Stimulated activated effector memory CD8-positive, alpha-beta T cell treated with anti-CD3 and anti-CD28 coated beads, Interleukin-12 subunit alpha, Interleukin-12 subunit beta, amount 100 ng/mL, for 72 hours (primary cell): ENCODE measurements at regions not wholly inside any gene's neighbourhood (a gene's known extent, or its start where the extent isn't known, plus 50 kb on each side); places are given as distances from the start of the nearest gene placed in this dataset.

Source experiments
- ATAC-seq: fragments of 150-1000 bp; cut with Tn5 transposase; 2 replicates; pipeline ENCODE4 v1.10.0; 2021
- DNase-seq, 2 donors: peaks; one replicate each; pipeline ENCODE4 v3.0.0; 2021 to 2022; ENCODE audit warnings: low spot score in 2 of 2
- H3K27ac Mint-ChIP-seq: one replicate; pipeline ENCODE4 v1.8.0; 2022; ENCODE audit warnings: mild to moderate bottlenecking, mixed read lengths
- H3K36me3 Mint-ChIP-seq: one replicate; pipeline ENCODE4 v1.8.0; 2022; ENCODE audit warnings: mild to moderate bottlenecking, mixed read lengths
- H3K4me1 Mint-ChIP-seq: one replicate; pipeline ENCODE4 v1.8.0; 2022; ENCODE audit warnings: mixed read lengths
- H3K4me3 Mint-ChIP-seq: one replicate; pipeline ENCODE4 v1.8.0; 2022; ENCODE audit warnings: mild to moderate bottlenecking, mixed read lengths
- H3K9me3 Mint-ChIP-seq: one replicate; pipeline ENCODE4 v1.8.0; 2022; ENCODE audit warnings: mixed read lengths

DNA sequence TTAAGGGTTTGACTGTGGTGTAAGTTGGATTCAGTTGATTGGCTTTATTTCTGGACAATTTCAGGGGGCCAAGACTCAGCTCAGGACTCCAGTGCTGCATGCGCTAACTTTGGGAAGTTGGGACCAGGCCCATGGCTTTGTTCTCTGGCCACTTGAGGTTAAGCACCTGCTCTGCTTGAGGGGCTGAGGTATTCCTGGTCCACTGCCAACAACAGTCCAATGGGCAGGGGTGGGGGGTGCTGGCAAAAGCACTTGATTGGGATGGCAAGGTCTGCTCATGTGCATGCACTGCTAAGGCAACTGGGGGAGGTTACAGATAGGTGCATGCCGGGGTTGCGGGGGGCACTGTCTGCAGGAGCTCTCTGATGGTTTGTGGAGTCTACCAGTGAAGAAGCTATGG is 52.6 kb upstream of the ASB17 start:
- ATAC-seq, result peak; percentile 19
- H3K27ac Mint-ChIP-seq, result no peak overlapping the region
- no peaks in the 10 kb centered on the region for H3K4me1 Mint-ChIP-seq
- no peak overlapping the region for H3K4me3 Mint-ChIP-seq
- no peak for DNase-seq
- peaks cover 3% of the 10 kb centered on the region for H3K9me3 Mint-ChIP-seq
- H3K36me3 Mint-ChIP-seq, result no peaks in the 10 kb centered on the region

- H3K4me1 Mint-ChIP-seq, result no peaks in the 10 kb centered on the region
- DNase-seq (no peak), ATAC-seq (no peak)
- peaks cover 3% of the 10 kb centered on the region for H3K9me3 Mint-ChIP-seq
- no peaks in the 10 kb centered on the region for H3K36me3 Mint-ChIP-seq
- H3K4me3 Mint-ChIP-seq, result no peak overlapping the region
- no peak overlapping the region for H3K27ac Mint-ChIP-seq
Measured at GRCh38 chr1:75985827-75986226, 53.6 kb upstream of the ASB17 start.

- DNase-seq, result no peak
- no peak for ATAC-seq
- Mint-ChIP-seq H3K27ac (no peak overlapping the region), H3K4me1 (no peaks in the 10 kb centered on the region), H3K4me3 (no peak overlapping the region), H3K9me3 (peaks cover 3% of the 10 kb centered on the region), H3K36me3 (no peaks in the 10 kb centered on the region)
Measured at GRCh38 chr1:75986478-75986877, 54.3 kb upstream of the ASB17 start.

DNA sequence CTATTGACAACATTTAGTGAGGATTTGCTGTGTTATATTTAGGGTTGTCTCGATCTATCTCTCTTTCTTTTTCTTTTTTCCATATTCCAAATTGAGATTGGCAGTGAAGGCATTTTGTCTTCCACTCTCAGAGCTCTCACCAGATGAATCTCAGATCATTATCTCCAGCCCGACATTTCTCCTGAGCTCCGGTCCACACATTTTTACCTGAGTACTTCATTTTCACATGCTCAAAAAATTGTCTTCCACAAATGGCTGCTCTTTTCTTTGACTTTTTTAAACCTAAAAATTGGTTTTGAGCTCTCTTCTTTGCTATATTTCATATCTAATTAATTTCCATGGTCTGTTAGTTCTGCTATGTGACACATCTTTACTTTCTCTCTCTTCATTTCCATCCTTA is 56.9 kb upstream of the ASB17 start:
- Mint-ChIP-seq H3K36me3 (no peaks in the 10 kb centered on the region), H3K4me3 (no peak overlapping the region), H3K9me3 (peaks cover 2% of the 10 kb centered on the region), H3K27ac (no peak overlapping the region), H3K4me1 (no peaks in the 10 kb centered on the region)
- no peak for DNase-seq
- no peak for ATAC-seq

DNA sequence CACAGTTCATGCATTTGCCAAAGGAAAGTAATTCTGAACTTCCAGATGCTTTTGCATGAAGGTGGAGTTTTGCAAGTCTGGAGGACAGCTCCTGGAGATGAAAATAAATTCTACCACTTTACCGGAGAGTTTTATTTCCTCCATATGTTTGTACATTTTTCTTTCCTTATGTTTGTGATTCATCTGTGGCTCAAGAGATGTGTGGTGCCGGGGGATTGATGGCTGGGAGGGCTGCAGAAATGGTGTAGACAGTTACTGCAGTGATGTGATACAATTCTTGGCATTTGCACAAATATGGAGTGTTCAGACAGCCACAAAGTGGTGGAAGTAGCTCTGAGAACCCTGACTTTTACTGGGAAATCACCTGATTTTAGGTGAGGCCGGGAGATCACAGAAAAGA is 58.5 kb upstream of the ASB17 start:
- no peaks in the 10 kb centered on the region for H3K9me3 Mint-ChIP-seq
- no peak overlapping the region for H3K27ac Mint-ChIP-seq
- ATAC-seq, result no peak
- no peaks in the 10 kb centered on the region for H3K36me3 Mint-ChIP-seq
- H3K4me1 Mint-ChIP-seq, result no peaks in the 10 kb centered on the region
- DNase-seq, result no peak
- H3K4me3 Mint-ChIP-seq, result no peak overlapping the region

- H3K4me1 Mint-ChIP-seq, result no peaks in the 10 kb centered on the region
- H3K4me3 Mint-ChIP-seq, result no peak overlapping the region
- ATAC-seq (no peak), DNase-seq (peak; percentile 21 to 70)
- H3K36me3 Mint-ChIP-seq, result no peaks in the 10 kb centered on the region
- no peak overlapping the region for H3K27ac Mint-ChIP-seq
- H3K9me3 Mint-ChIP-seq, result no peaks in the 10 kb centered on the region
Measured at GRCh38 chr1:75991497-75992114, 59.4 kb upstream of the ASB17 start.

- ATAC-seq (no peak), DNase-seq (no peak)
- Mint-ChIP-seq H3K36me3 (no peaks in the 10 kb centered on the region), H3K4me1 (no peaks in the 10 kb centered on the region), H3K9me3 (no peaks in the 10 kb centered on the region), H3K27ac (no peak overlapping the region), H3K4me3 (no peak overlapping the region)
Measured at GRCh38 chr1:75992312-75992711, 60.1 kb upstream of the ASB17 start.

- H3K27ac Mint-ChIP-seq, result no peak overlapping the region
- no peak for DNase-seq
- no peaks in the 10 kb centered on the region for H3K4me1 Mint-ChIP-seq
- no peaks in the 10 kb centered on the region for H3K36me3 Mint-ChIP-seq
- no peak overlapping the region for H3K4me3 Mint-ChIP-seq
- no peak for ATAC-seq
- H3K9me3 Mint-ChIP-seq, result no peaks in the 10 kb centered on the region
Measured at GRCh38 chr1:75993661-75994060, 61.5 kb upstream of the ASB17 start.

- Mint-ChIP-seq H3K4me3 (no peak overlapping the region), H3K9me3 (peaks cover 5% of the 10 kb centered on the region), H3K36me3 (no peaks in the 10 kb centered on the region), H3K27ac (no peak overlapping the region), H3K4me1 (no peaks in the 10 kb centered on the region)
- no peak for DNase-seq
- no peak for ATAC-seq
Measured at GRCh38 chr1:75996196-75996595, 64.0 kb upstream of the ASB17 start.

- Mint-ChIP-seq H3K4me1 (no peaks in the 10 kb centered on the region), H3K4me3 (no peak overlapping the region), H3K27ac (no peak overlapping the region), H3K9me3 (peaks cover 5% of the 10 kb centered on the region), H3K36me3 (no peaks in the 10 kb centered on the region)
- ATAC-seq (no peak), DNase-seq (no peak)
Measured at GRCh38 chr1:75999034-75999433, 66.8 kb upstream of the ASB17 start.

DNA sequence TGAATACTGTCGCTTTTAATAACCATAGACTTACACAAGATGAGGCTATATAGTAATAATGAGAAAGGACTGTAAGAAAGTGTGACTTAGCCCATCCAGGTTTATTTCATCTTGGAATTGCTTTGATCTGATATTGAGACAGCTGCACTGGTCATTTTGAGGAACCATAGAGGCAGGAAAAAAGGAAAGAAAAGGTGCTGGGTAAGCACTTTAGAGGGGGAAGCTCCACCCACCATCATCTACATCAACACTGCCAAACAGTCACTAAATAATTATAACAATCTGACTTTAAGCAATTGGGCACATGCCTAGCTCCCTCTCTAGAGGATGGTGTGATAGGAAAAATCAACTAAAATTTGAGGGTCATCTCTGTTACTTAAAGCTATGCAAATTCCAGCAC is 70.6 kb upstream of the ST6GALNAC3 start:
- DNase-seq (no peak), ATAC-seq (no peak)
- Mint-ChIP-seq H3K36me3 (no peaks in the 10 kb centered on the region), H3K27ac (no peak overlapping the region), H3K9me3 (peaks cover 3% of the 10 kb centered on the region), H3K4me3 (no peak overlapping the region), H3K4me1 (no peaks in the 10 kb centered on the region)

DNA sequence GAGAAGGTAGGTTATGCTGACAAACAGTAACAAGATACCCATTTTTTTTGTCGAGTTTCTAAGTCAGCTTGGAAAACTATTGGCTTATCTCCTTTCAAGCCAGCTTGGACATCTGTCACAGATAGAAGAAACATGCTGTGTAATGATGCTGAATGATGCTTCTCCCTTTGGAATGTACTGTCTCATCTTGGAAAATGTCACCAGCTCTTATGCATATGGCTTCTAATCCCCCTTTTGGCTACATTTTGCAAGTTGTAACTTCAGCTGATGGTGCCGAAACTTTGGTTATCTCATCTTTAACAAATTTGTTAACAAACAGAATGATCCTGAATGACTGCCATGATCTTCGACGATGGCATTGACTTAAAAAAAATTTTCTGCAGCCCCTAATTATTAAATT is 68.8 kb upstream of the ST6GALNAC3 start:
- no peaks in the 10 kb centered on the region for H3K36me3 Mint-ChIP-seq
- ATAC-seq (no peak), DNase-seq (no peak)
- H3K9me3 Mint-ChIP-seq, result no peaks in the 10 kb centered on the region
- no peak overlapping the region for H3K4me3 Mint-ChIP-seq
- no peaks in the 10 kb centered on the region for H3K4me1 Mint-ChIP-seq
- no peak overlapping the region for H3K27ac Mint-ChIP-seq

DNA sequence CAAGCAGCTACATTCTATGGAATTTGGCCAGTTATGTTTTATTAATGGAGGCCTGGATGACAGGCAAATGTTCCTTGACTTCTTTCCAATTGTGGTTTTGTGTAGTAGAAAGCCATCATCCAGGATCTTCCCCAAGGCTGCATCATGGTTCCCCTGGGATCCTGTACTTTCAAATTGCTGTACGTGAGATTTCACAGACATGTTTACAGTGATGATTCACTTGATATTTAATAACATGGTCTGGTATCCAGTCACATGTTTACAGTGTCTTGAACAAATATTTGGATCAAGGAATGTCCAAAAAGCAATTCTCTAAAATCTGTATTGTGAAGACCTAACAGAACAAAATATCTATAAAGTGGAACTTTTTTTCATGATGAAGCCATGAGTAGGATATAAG is 68.3 kb upstream of the ST6GALNAC3 start:
- ATAC-seq (no peak), DNase-seq (no peak)
- no peaks in the 10 kb centered on the region for H3K36me3 Mint-ChIP-seq
- no peaks in the 10 kb centered on the region for H3K4me1 Mint-ChIP-seq
- H3K27ac Mint-ChIP-seq, result no peak overlapping the region
- no peak overlapping the region for H3K4me3 Mint-ChIP-seq
- no peaks in the 10 kb centered on the region for H3K9me3 Mint-ChIP-seq

- Mint-ChIP-seq H3K9me3 (no peaks in the 10 kb centered on the region), H3K36me3 (no peaks in the 10 kb centered on the region), H3K27ac (no peak overlapping the region), H3K4me1 (no peaks in the 10 kb centered on the region), H3K4me3 (no peak overlapping the region)
- no peak for ATAC-seq
- no peak for DNase-seq
Measured at GRCh38 chr1:76010802-76011201, 63.7 kb upstream of the ST6GALNAC3 start.

DNA sequence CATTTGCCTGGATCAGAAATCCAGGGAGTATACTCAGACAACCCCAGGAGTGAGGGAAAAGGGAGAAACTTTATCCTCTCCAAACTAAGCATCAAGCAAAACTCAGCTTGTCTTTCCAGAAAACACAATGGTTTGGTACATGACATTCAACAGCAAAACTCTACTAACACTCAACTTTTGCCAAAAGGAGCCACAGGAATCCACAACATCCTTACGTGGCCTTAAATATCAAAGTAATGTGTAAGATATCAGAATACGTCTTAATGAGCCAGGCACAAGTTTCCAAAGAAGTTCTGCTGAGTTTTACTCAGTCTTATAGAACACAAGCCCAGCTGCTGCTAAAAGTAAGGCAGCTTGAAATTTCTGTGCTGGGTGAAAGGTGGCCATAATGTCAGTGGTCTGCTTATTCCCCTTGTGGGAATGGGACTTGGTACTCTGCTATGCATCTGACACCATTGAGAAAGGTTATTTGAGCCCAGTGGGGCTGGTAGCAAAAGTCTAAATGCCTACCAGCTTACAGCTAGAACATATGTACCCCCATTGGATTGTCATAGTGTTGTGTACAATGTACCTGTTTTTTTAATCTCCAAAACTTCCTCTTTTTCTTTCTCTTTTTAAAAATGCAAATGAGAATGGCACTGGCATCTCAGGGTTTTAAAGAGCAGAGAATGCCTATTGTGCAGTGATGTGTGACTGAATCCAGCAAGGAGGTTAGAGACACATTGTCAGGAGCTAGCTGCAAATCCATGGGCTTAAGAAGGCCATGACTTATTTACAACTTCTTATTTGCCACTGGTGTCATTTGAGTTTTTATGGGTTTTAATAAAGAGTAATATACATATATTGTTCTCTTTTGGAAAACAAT is 62.0 kb upstream of the ST6GALNAC3 start:
- H3K27ac Mint-ChIP-seq, result no peak overlapping the region
- no peaks in the 10 kb centered on the region for H3K9me3 Mint-ChIP-seq
- no peak overlapping the region for H3K4me3 Mint-ChIP-seq
- ATAC-seq (no peak), DNase-seq (no peak)
- no peaks in the 10 kb centered on the region for H3K4me1 Mint-ChIP-seq
- no peaks in the 10 kb centered on the region for H3K36me3 Mint-ChIP-seq

- Mint-ChIP-seq H3K4me1 (no peaks in the 10 kb centered on the region), H3K36me3 (no peaks in the 10 kb centered on the region), H3K4me3 (no peak overlapping the region), H3K9me3 (no peaks in the 10 kb centered on the region), H3K27ac (no peak overlapping the region)
- DNase-seq, result no peak
- ATAC-seq, result no peak
Measured at GRCh38 chr1:76013206-76013581, 61.4 kb upstream of the ST6GALNAC3 start.
